ENCODE measurements at regions not wholly inside any gene's neighbourhood (a gene's known extent, or its start where the extent isn't known, plus 50 kb on each side); places are given as distances from the start of the nearest gene placed in this dataset.

DNA sequence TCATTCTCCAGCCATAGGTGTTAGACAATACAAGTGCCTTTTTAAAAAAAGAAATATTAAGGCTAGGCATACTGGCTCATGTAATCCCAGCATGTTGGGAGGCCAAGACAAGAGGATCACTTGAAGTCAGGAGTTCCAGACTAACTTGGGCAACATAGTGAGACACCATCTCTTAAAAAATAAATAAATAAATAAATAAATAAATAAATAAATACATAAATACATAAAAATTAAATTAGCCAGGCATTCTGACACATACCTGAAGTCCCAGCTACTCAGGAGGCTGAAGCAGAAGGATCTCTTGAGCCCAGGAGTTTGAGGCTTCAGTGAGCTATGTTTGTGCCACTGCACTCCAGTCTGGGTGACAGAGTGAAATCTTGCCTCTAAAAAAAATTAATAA, 85.8 kb upstream of the ATP1B1 start:
- TF ChIP-seq POLR2AphosphoS5 (IDR thresholded peaks at IDR 0.05) (no peak), POLR2A (IDR thresholded peaks at IDR 0.05) (no peak), EP300 (IDR thresholded peaks at IDR 0.05) (no peak)
- TF ChIP-seq, protein P1, sequence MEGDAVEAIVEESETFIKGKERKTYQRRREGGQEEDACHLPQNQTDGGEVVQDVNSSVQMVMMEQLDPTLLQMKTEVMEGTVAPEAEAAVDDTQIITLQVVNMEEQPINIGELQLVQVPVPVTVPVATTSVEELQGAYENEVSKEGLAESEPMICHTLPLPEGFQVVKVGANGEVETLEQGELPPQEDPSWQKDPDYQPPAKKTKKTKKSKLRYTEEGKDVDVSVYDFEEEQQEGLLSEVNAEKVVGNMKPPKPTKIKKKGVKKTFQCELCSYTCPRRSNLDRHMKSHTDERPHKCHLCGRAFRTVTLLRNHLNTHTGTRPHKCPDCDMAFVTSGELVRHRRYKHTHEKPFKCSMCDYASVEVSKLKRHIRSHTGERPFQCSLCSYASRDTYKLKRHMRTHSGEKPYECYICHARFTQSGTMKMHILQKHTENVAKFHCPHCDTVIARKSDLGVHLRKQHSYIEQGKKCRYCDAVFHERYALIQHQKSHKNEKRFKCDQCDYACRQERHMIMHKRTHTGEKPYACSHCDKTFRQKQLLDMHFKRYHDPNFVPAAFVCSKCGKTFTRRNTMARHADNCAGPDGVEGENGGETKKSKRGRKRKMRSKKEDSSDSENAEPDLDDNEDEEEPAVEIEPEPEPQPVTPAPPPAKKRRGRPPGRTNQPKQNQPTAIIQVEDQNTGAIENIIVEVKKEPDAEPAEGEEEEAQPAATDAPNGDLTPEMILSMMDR (IDR thresholded peaks at IDR 0.05): no peak

Measured in upper lobe of left lung (tissue), 4 donors.